VCaP (cell line): ENCODE measurements at regions not wholly inside any gene's neighbourhood (a gene's known extent, or its start where the extent isn't known, plus 50 kb on each side); places are given as distances from the start of the nearest gene placed in this dataset.
"Not testable (repeated sequence)": the region's sequence is repeated elsewhere in the genome, so short reads cannot be mapped to it uniquely, and the experiment has no call there.

Source experiments
- H3K27ac ChIP-seq: fragments of 450-650 bp; 2 replicates; pipeline ENCODE4 v1.5.1; 2017
- TF ChIP-seq, protein P1 (sequence below): fragments of 450-650 bp; conservative IDR thresholded peaks from 2 replicates; pipeline ENCODE4 v1.5.1; 2017; ENCODE audit warnings: mild to moderate bottlenecking, moderate library complexity

DNA sequence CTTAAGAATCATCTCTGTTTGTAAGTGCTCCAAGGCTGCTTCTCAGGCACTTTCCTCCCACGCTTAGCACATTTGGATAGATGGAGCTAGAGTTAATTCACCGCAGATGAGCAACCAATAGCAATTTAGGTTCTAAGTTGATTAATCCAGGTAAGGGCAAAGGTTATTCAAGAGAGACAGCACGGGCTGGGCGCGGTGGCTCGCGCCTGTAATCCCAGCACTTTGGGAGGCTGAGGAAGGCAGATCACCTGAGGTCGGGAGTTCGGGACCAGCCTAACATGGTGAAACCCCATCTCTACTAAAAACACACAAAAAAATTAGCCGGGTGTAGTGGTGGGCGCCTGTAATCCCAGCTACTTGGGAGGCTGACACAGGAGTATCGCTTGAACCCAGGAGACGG lies 54.5 kb upstream of the UNC13C start:
- not testable (repeated sequence) for H3K27ac ChIP-seq

DNA sequence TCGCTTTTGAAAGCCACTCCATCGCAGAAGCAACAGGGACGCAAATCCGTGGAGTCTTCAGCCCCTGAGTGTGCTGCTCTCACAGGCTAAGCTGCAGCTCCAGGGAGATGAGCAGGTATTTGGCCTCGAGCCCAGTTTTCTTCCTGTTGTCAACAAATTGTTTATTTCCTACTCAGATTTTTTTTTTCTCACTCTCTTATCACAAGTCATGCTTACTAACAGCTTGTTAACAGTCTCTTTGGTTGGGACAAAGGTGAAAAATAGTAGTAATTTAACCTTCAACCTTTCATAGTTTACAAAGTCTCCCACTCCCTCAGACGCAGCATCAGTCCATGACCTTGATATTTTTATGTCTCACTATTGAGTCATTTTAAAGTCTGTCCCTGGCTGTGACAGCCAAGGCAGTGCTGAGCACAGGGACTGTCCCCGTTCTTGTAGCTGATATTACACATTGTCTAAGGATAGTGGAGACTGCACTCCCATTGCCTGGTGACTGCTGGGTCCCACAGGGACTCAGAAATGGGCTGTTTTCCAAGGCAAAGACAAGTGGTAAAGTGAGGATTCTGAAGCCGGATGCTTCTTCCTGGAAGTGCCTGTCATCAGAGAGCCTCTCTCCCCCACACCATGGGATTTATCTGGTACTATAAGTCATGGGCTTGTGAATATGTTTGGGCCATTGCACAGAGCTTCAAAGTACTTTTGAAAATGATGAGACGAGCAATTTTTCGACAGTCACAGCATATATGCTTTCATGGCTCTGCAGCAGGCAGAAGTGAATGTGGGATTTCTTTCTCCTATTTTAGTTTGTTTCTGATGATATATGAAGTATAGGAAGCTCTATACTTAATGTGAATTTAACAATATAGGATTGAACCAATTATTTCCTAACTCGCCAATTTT lies 59.8 kb upstream of the UNC13C start:
- no peak overlapping the region for H3K27ac ChIP-seq
- TF ChIP-seq, protein P1, sequence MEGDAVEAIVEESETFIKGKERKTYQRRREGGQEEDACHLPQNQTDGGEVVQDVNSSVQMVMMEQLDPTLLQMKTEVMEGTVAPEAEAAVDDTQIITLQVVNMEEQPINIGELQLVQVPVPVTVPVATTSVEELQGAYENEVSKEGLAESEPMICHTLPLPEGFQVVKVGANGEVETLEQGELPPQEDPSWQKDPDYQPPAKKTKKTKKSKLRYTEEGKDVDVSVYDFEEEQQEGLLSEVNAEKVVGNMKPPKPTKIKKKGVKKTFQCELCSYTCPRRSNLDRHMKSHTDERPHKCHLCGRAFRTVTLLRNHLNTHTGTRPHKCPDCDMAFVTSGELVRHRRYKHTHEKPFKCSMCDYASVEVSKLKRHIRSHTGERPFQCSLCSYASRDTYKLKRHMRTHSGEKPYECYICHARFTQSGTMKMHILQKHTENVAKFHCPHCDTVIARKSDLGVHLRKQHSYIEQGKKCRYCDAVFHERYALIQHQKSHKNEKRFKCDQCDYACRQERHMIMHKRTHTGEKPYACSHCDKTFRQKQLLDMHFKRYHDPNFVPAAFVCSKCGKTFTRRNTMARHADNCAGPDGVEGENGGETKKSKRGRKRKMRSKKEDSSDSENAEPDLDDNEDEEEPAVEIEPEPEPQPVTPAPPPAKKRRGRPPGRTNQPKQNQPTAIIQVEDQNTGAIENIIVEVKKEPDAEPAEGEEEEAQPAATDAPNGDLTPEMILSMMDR: no peak

- TF ChIP-seq, protein P1: no peak
- H3K27ac ChIP-seq: no peak overlapping the region
Measured at GRCh38 chr15:53917109-53917508, 61.1 kb upstream of the UNC13C start.

GRCh38 chr15:53911431-53911830 lies 66.8 kb upstream of the UNC13C start:
- TF ChIP-seq, protein P1: no peak
- no peak overlapping the region for H3K27ac ChIP-seq

GRCh38 chr15:53910852-53911251 lies 67.4 kb upstream of the UNC13C start:
- no peak overlapping the region for H3K27ac ChIP-seq
- TF ChIP-seq, protein P1: no peak

GRCh38 chr15:53910236-53910849 lies 67.9 kb upstream of the UNC13C start:
- H3K27ac ChIP-seq: no peak overlapping the region
- TF ChIP-seq, protein P1: no peak

- no peak overlapping the region for H3K27ac ChIP-seq
- TF ChIP-seq, protein P1: no peak
Measured at GRCh38 chr15:53903129-53903528, 75.1 kb upstream of the UNC13C start.

- H3K27ac ChIP-seq: not testable (repeated sequence)
Measured at GRCh38 chr15:53893468-53893867, 84.8 kb upstream of the UNC13C start.
